Non-pigmented ciliary epithelial cell (primary cell): ENCODE measurements at regions not wholly inside any gene's neighbourhood (a gene's known extent, or its start where the extent isn't known, plus 50 kb on each side); places are given as distances from the start of the nearest gene placed in this dataset.

Experiments
- DNase-seq: peaks from one replicate; pipeline ENCODE4 v3.0.0-alpha.2; 2010; ENCODE audit warnings: low read depth

GRCh38 chr1:70891051-70891843 lies 156.4 kb downstream of the PTGER3 start:
- DNase-seq = no peak

- DNase-seq = no peak
Observed at GRCh38 chr1:70892140-70892539, 155.5 kb downstream of the PTGER3 start.

- DNase-seq = no peak
Observed at GRCh38 chr1:70892930-70893329, 154.7 kb downstream of the PTGER3 start.

GRCh38 chr1:70893381-70893780 lies 154.2 kb downstream of the PTGER3 start:
- no peak for DNase-seq

GRCh38 chr1:70895531-70895930 lies 152.1 kb downstream of the PTGER3 start:
- DNase-seq = no peak

GRCh38 chr1:70896224-70896623 lies 151.4 kb downstream of the PTGER3 start:
- DNase-seq = no peak

GRCh38 chr1:70897273-70897672 lies 150.3 kb downstream of the PTGER3 start:
- no peak for DNase-seq

GRCh38 chr1:70899735-70900134 lies 147.9 kb downstream of the PTGER3 start:
- DNase-seq = no peak

GRCh38 chr1:70902211-70902610 lies 145.4 kb downstream of the PTGER3 start:
- no peak for DNase-seq

- DNase-seq = no peak
Observed at GRCh38 chr1:70906800-70907199, 140.8 kb downstream of the PTGER3 start.

GRCh38 chr1:70907563-70908310 lies 139.9 kb downstream of the PTGER3 start:
- DNase-seq = no peak

GRCh38 chr1:70909262-70909822 lies 138.3 kb downstream of the PTGER3 start:
- no peak for DNase-seq

GRCh38 chr1:70910013-70910412 lies 137.6 kb downstream of the PTGER3 start:
- DNase-seq = no peak

- DNase-seq = no peak
Observed at GRCh38 chr1:70911861-70912260, 135.8 kb downstream of the PTGER3 start.

- no peak for DNase-seq
Observed at GRCh38 chr1:70914224-70914623, 133.4 kb downstream of the PTGER3 start.

- no peak for DNase-seq
Observed at GRCh38 chr1:70915258-70916033, 132.2 kb downstream of the PTGER3 start.

- DNase-seq = no peak
Observed at GRCh38 chr1:70916034-70916427, 131.6 kb downstream of the PTGER3 start.

GRCh38 chr1:70919706-70920323 lies 127.8 kb downstream of the PTGER3 start:
- no peak for DNase-seq
